GM12892 (cell line): ENCODE measurements at regions not wholly inside any gene's neighbourhood (a gene's known extent, or its start where the extent isn't known, plus 50 kb on each side); places are given as distances from the start of the nearest gene placed in this dataset.

Source experiments
- POLR2A ChIP-seq: IDR thresholded peaks from 2 replicates; pipeline ENCODE4 v1.6.1; 2011; ENCODE audit warnings: low read depth, low read length, control low read depth
- POLR2AphosphoS5 ChIP-seq: IDR thresholded peaks from 2 replicates; pipeline ENCODE4 v1.6.1; 2011; ENCODE audit warnings: low read depth, low read length, control low read depth

DNA sequence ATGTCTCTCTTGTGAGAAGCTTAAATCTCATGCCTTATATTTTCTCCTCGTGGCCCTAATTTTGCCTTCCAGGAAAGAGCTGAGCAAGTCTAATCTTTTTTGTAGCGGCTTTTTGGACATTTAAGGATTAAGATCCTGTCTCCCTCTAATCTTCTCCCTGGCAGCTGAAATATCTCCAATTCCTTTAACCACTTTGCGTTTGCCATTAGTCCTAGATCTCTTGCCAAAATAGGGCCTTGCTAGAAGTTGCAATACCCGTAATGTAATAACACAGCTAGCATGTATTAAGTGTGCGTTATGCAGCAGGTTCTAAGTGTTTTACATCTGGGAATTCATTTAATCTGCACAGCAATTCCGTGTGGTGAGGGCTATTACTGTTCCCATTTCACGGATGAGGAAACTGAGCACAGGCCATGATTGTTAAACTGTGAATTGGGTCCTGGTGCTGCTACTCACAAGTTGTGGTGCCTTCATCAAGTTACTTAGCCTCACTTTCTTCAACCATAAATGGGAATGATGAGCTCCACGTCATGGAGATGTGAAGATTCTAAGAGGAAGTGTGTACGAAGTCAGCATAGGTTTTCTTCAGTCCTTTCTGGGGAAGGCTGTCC is 198.9 kb upstream of the ASIC2 start:
- TF ChIP-seq POLR2AphosphoS5 (no peak), POLR2A (no peak)
